HepG2 (cell line): ENCODE measurements at regions not wholly inside any gene's neighbourhood (a gene's known extent, or its start where the extent isn't known, plus 50 kb on each side); places are given as distances from the start of the nearest gene placed in this dataset.

Source experiments
- CTCF ChIP-seq: sonication (generic); formaldehyde crosslinking; IDR thresholded peaks from 2 replicates; pipeline ENCODE4 v1.5.0; 2020; ENCODE audit warnings: mild to moderate bottlenecking, missing genetic modification reagents, moderate library complexity
- DR1 ChIP-seq: sonication (generic); formaldehyde crosslinking; IDR thresholded peaks from 2 replicates; pipeline ENCODE4 v1.8.0; 2021; ENCODE audit warnings: mild to moderate bottlenecking, missing genetic modification reagents, inconsistent platforms
- ELF1 ChIP-seq: sonication (generic); formaldehyde crosslinking; IDR thresholded peaks from 2 replicates; pipeline ENCODE4 v1.4.0; 2020; ENCODE audit warnings: missing genetic modification reagents
- GABPA ChIP-seq, 2 experiments: IDR thresholded peaks; 2 replicates each; pipeline ENCODE4 v1.6.1; 2011 to 2016; ENCODE audit warnings: low read depth in 2 of 2, low read length in 1 of 2, missing biosample characterization in 1 of 2, missing genetic modification characterization in 1 of 2
- MEIS1 ChIP-seq: sonication (generic); formaldehyde crosslinking; IDR thresholded peaks from 2 replicates; pipeline ENCODE4 v1.9.0; 2021; ENCODE audit warnings: mild to moderate bottlenecking, missing genetic modification reagents, moderate library complexity, borderline replicate concordance
- POLR2A ChIP-seq, 2 experiments: IDR thresholded peaks; 2 replicates each; pipeline ENCODE4 v1.6.1; 2011; ENCODE audit warnings: low read depth in 2 of 2, low read length in 2 of 2, mild to moderate bottlenecking in 1 of 2, moderate library complexity in 1 of 2; ENCODE audit not compliant: insufficient read depth in 1 of 2
- RFXANK ChIP-seq: IDR thresholded peaks from 2 replicates; pipeline ENCODE4 v1.6.1; 2016
- TCF7 ChIP-seq: sonication (generic); IDR thresholded peaks from 2 replicates; pipeline ENCODE4 v1.6.1; 2016; ENCODE audit warnings: antibody characterized with exemption, low read depth
- TEF ChIP-seq: sonication (generic); formaldehyde crosslinking; IDR thresholded peaks from 2 replicates; pipeline ENCODE4 v1.5.0; 2020; ENCODE audit warnings: missing genetic modification reagents
- WIZ ChIP-seq: sonication (generic); formaldehyde crosslinking; IDR thresholded peaks from 2 replicates; pipeline ENCODE4 v1.5.1; 2020; ENCODE audit warnings: mild to moderate bottlenecking, missing genetic modification reagents
- ZNF281 ChIP-seq: sonication (generic); formaldehyde crosslinking; IDR thresholded peaks from 2 replicates; pipeline ENCODE4 v1.4.0; 2020; ENCODE audit warnings: missing genetic modification reagents, borderline replicate concordance
- ZNF549 ChIP-seq: sonication (generic); formaldehyde crosslinking; IDR thresholded peaks from 2 replicates; pipeline ENCODE4 v1.5.0; 2020; ENCODE audit warnings: missing genetic modification reagents
- TF ChIP-seq, protein P1 (sequence below): sonication (generic); formaldehyde crosslinking; IDR thresholded peaks from 2 replicates; pipeline ENCODE4 v1.4.0; 2020; ENCODE audit warnings: low read depth, mild to moderate bottlenecking, missing genetic modification reagents

GRCh38 chr3:159171333-159171732, 369.5 kb downstream of the MFSD1 start:
- TF ChIP-seq RFXANK (CRISPR knock-in tag) (no peak), CTCF (CRISPR knock-in tag) (no peak), ZNF281 (no peak), DR1 (no peak), POLR2A (IDR thresholded peaks at IDR 0.05; ENCODE audit: insufficient read depth in 1 of 2, low read depth in 2 of 2, low read length in 2 of 2) (no peak), MEIS1 (CRISPR knock-in tag) (no peak), ZNF549 (no peak), WIZ (CRISPR knock-in tag) (no peak), GABPA (IDR thresholded peaks at IDR 0.05; ENCODE audit: low read depth, low read length) (no peak), GABPA (CRISPR knock-in tag; IDR thresholded peaks at IDR 0.05; ENCODE audit: low read depth) (no peak), TEF (CRISPR knock-in tag) (no peak), TCF7 (no peak), ELF1 (CRISPR knock-in tag) (no peak)
- TF ChIP-seq, protein P1, sequence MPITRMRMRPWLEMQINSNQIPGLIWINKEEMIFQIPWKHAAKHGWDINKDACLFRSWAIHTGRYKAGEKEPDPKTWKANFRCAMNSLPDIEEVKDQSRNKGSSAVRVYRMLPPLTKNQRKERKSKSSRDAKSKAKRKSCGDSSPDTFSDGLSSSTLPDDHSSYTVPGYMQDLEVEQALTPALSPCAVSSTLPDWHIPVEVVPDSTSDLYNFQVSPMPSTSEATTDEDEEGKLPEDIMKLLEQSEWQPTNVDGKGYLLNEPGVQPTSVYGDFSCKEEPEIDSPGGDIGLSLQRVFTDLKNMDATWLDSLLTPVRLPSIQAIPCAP (CRISPR knock-in tag) = no peak
